B cell (primary cell): ENCODE measurements at regions not wholly inside any gene's neighbourhood (a gene's known extent, or its start where the extent isn't known, plus 50 kb on each side); places are given as distances from the start of the nearest gene placed in this dataset.

Experiments
- ATAC-seq: fragments of 200-7000 bp; cut with Tn5 transposase; one replicate; pipeline ENCODE4 v1.10.0; 2021; ENCODE audit warnings: low read depth, mild to moderate bottlenecking, moderate number of reproducible peaks, moderate library complexity
- CTCF ChIA-PET: fragments of 350-600 bp; sonication (Branson Sonifier 250); formaldehyde crosslinking; loops from one replicate; lab custom pipeline; 2021; ENCODE audit warnings: antibody characterized with exemption, inconsistent platforms; lab: Charles Lee
- POLR2A ChIA-PET: fragments of 350-600 bp; sonication (Branson Sonifier 250); formaldehyde crosslinking; loops from one replicate; lab custom pipeline; 2021; ENCODE audit warnings: antibody characterized with exemption; lab: Charles Lee
- DNase-seq: peaks from one replicate; pipeline ENCODE4 v3.0.0; 2013
- H2AFZ ChIP-seq: 2 replicates; pipeline ENCODE4 v1.6.1; 2012; ENCODE audit warnings: mild to moderate bottlenecking, low read depth, low read length; ENCODE audit not compliant: insufficient read depth, poor library complexity, severe bottlenecking
- H3K27ac ChIP-seq, 2 donors: 1 replicate in 1 of 2; 2 replicates in 1 of 2; pipeline ENCODE4 v1.5.1; 2012 to 2013; ENCODE audit warnings: low read length in 2 of 2, mild to moderate bottlenecking in 2 of 2, moderate library complexity in 1 of 2
- H3K27me3 ChIP-seq, 4 experiments: fragments of 200-600 bp in 1 of 4; sonication (generic) in 1 of 4; replicated peaks in 1 of 4; 1 replicate in 2 of 4; 2 replicates in 2 of 4; pipeline versions ENCODE4 v1.6.1 to v1.7.0; 2013 to 2016; ENCODE audit warnings: low read length in 3 of 4, mild to moderate bottlenecking in 2 of 4, mixed read lengths in 1 of 4, moderate library complexity in 1 of 4; ENCODE audit not compliant: insufficient read depth in 4 of 4, control insufficient read depth in 3 of 4; ENCODE audit errors: control extremely low read depth in 1 of 4
- H3K36me3 ChIP-seq, 2 experiments: replicated peaks in 1 of 2; 1 replicate in 1 of 2; 2 replicates in 1 of 2; pipeline versions ENCODE4 v1.6.1 to v1.7.1; 2013; ENCODE audit warnings: low read length in 1 of 2; ENCODE audit not compliant: insufficient read depth in 2 of 2, control insufficient read depth in 1 of 2; ENCODE audit errors: control extremely low read depth in 1 of 2, extremely low read depth in 1 of 2
- H3K4me1 ChIP-seq, 2 donors: fragments of 200-600 bp in 1 of 2; sonication (generic) in 1 of 2; 1 replicate in 1 of 2; 2 replicates in 1 of 2; pipeline versions ENCODE4 v1.5.1 to v1.6.1; 2013 to 2017; ENCODE audit warnings: low read length in 2 of 2; ENCODE audit not compliant: control insufficient read depth in 2 of 2, insufficient read depth in 2 of 2
- H3K4me2 ChIP-seq: replicated peaks from 2 replicates; pipeline ENCODE3; 2012; ENCODE audit warnings: mild to moderate bottlenecking, low read depth, low read length; ENCODE audit not compliant: poor library complexity, severe bottlenecking
- H3K4me3 ChIP-seq, 5 experiments: fragments of 200-600 bp in 1 of 5; sonication (generic) in 1 of 5; 1 replicate in 3 of 5; 2 replicates in 2 of 5; pipeline versions ENCODE4 v1.5.1 to v1.7.0; 2011 to 2016; ENCODE audit warnings: low read length in 4 of 5, mild to moderate bottlenecking in 4 of 5, low read depth in 2 of 5, control low read depth in 1 of 5, moderate library complexity in 1 of 5; ENCODE audit not compliant: insufficient read depth in 1 of 5; ENCODE audit errors: control extremely low read depth in 1 of 5, extremely low read depth in 1 of 5
- H3K79me2 ChIP-seq: fragments of 200-600 bp; sonication (generic); one replicate; pipeline ENCODE4 v1.6.0; 2016; ENCODE audit warnings: low read length; ENCODE audit not compliant: control insufficient read depth, insufficient read depth
- H3K9ac ChIP-seq: fragments of 200-600 bp; sonication (generic); 2 replicates; pipeline ENCODE4 v1.6.1; 2017; ENCODE audit warnings: mild to moderate bottlenecking, low read length, moderate library complexity
- H3K9me3 ChIP-seq, 3 donors: one replicate each; pipeline versions ENCODE4 v1.6.1 to v1.7.1; 2013; ENCODE audit warnings: low read length in 2 of 3; ENCODE audit not compliant: control insufficient read depth in 2 of 3, insufficient read depth in 1 of 3; ENCODE audit errors: control extremely low read depth in 1 of 3
- H4K20me1 ChIP-seq: 2 replicates; pipeline ENCODE4 v1.6.0; 2012; ENCODE audit warnings: mild to moderate bottlenecking, low read length; ENCODE audit not compliant: insufficient read depth, control insufficient read depth, poor library complexity, severe bottlenecking
- H3K27ac Mint-ChIP-seq: one replicate; pipeline ENCODE4 v1.8.0; 2021; ENCODE audit warnings: mixed read lengths
- H3K27me3 Mint-ChIP-seq: one replicate; pipeline ENCODE4 v1.8.0; 2021; ENCODE audit warnings: mixed read lengths
- H3K4me1 Mint-ChIP-seq: one replicate; pipeline ENCODE4 v1.8.0; 2021; ENCODE audit warnings: mixed read lengths
- H3K4me3 Mint-ChIP-seq: one replicate; pipeline ENCODE4 v1.8.0; 2021; ENCODE audit warnings: mixed read lengths
- H3K9me3 Mint-ChIP-seq: one replicate; pipeline ENCODE4 v1.8.0; 2022; ENCODE audit warnings: mixed read lengths; ENCODE audit not compliant: insufficient read depth
- EZH2 ChIP-seq: IDR thresholded peaks from 2 replicates; pipeline ENCODE4 v1.6.1; 2012; ENCODE audit warnings: borderline replicate concordance, low read depth, mild to moderate bottlenecking, moderate library complexity, low read length; ENCODE audit not compliant: insufficient read depth, poor library complexity, severe bottlenecking
- WGBS: methylation state at CpG from one replicate; pipeline ENCODE4 v1.1.5; 2013; ENCODE audit warnings: missing lambda C conversion rate; ENCODE audit not compliant: insufficient coverage; 5-methylcytosine and 5-hydroxymethylcytosine counted together
- intact Hi-C: fragments of 100-400 bp; cut with micrococcal nuclease; formaldehyde crosslinking; loops from one replicate; pipeline ENCODE4 v1.10.0; 2022
- TF ChIP-seq, protein P1 (sequence below): fragments of 200-600 bp; IDR thresholded peaks from one replicate; pipeline ENCODE4 v1.8.0; 2022; ENCODE audit warnings: antibody characterized with exemption, mild to moderate bottlenecking

DNA sequence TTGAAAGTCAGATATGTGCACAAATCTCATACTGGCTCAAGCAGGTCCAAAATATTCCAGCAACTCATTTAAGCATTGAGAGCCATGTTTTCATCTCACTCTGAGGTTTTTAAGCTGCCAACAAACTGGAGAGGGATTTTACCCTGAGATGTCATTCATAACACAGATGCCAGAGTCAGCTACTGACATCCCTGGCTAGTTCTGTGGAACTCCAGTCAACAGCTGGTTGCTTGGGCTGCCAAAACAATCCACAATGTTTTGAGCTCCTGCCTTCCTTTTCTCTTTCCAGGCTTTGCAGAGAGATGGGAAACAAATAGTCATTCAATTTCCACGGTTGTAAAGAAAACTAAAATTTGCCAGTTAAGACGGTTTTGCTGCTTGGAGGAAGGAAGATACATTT is 621.2 kb upstream of the FBXO33 start:
- Histone ChIP-seq H3K27me3 (no peaks in the 10 kb centered on the region), H2AFZ (no peak overlapping the region), H3K27ac (no peak overlapping the region), H3K79me2 (no peaks in the 10 kb centered on the region), H3K4me3 (no peak overlapping the region), H3K9ac (no peak overlapping the region), H4K20me1 (no peaks in the 10 kb centered on the region), H3K9me3 (no peaks in the 10 kb centered on the region), H3K4me1 (no peaks in the 10 kb centered on the region), H3K36me3 (no peaks in the 10 kb centered on the region), H3K4me2 (no peak overlapping the region)
- DNase-seq (no peak), ATAC-seq (no peak)
- CTCF ChIA-PET = no interaction called here
- no peak overlapping the region for H3K27ac Mint-ChIP-seq
- H3K9me3 Mint-ChIP-seq = no peaks in the 10 kb centered on the region
- no peaks in the 10 kb centered on the region for H3K27me3 Mint-ChIP-seq
- no CpG with 5 or more reads among the region's 2 CpGs for WGBS
- no peak for TF ChIP-seq EZH2
- TF ChIP-seq, protein P1, sequence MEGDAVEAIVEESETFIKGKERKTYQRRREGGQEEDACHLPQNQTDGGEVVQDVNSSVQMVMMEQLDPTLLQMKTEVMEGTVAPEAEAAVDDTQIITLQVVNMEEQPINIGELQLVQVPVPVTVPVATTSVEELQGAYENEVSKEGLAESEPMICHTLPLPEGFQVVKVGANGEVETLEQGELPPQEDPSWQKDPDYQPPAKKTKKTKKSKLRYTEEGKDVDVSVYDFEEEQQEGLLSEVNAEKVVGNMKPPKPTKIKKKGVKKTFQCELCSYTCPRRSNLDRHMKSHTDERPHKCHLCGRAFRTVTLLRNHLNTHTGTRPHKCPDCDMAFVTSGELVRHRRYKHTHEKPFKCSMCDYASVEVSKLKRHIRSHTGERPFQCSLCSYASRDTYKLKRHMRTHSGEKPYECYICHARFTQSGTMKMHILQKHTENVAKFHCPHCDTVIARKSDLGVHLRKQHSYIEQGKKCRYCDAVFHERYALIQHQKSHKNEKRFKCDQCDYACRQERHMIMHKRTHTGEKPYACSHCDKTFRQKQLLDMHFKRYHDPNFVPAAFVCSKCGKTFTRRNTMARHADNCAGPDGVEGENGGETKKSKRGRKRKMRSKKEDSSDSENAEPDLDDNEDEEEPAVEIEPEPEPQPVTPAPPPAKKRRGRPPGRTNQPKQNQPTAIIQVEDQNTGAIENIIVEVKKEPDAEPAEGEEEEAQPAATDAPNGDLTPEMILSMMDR = no peak
- no peak overlapping the region for H3K4me3 Mint-ChIP-seq
- POLR2A ChIA-PET = no interaction called here
- intact Hi-C loops = no loop called here
- no peaks in the 10 kb centered on the region for H3K4me1 Mint-ChIP-seq

DNA sequence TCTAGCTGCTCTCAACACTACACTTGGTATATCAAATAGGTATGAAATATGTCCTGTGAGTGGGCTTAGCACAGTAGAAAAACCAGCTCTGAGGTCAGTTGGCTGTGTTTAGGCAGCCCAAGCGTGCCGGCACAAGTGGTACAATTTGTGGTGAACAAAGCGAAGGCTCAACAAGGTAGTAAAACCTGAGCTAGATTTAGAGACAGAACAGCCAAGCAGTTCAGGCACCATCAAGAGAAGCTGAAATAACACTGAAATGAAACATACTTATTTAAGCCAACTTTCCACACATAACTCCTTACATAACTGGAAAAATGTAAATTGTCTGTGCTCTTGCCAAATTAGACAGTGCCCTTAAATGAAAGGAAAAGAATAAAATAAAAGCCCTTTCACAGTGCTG is 596.8 kb upstream of the FBXO33 start:
- Histone ChIP-seq H3K9ac (no peak overlapping the region), H3K4me1 (no peaks in the 10 kb centered on the region), H3K79me2 (no peaks in the 10 kb centered on the region), H4K20me1 (no peaks in the 10 kb centered on the region), H3K27me3 (no peaks in the 10 kb centered on the region), H3K9me3 (no peaks in the 10 kb centered on the region), H3K27ac (no peak overlapping the region), H3K4me3 (no peak overlapping the region), H3K4me2 (no peak overlapping the region), H3K36me3 (no peaks in the 10 kb centered on the region), H2AFZ (no peak overlapping the region)
- H3K9me3 Mint-ChIP-seq = no peaks in the 10 kb centered on the region
- TF ChIP-seq, protein P1 = no peak
- ATAC-seq (no peak), DNase-seq (no peak)
- H3K27me3 Mint-ChIP-seq = no peaks in the 10 kb centered on the region
- ChIA-PET CTCF (no interaction called here), POLR2A (no interaction called here)
- 94% methylated on average over 2 of the region's 3 CpGs for WGBS
- H3K4me1 Mint-ChIP-seq = no peaks in the 10 kb centered on the region
- H3K27ac Mint-ChIP-seq = no peak overlapping the region
- intact Hi-C loops = no loop called here
- H3K4me3 Mint-ChIP-seq = no peak overlapping the region
